WTC11 (cell line): ENCODE measurements at regions not wholly inside any gene's neighbourhood (a gene's known extent, or its start where the extent isn't known, plus 50 kb on each side); places are given as distances from the start of the nearest gene placed in this dataset.

Experiments
- ATAC-seq: fragments of 200-7000 bp; cut with Tn5 transposase; 2 replicates; pipeline ENCODE4 v1.10.0; 2021; ENCODE audit warnings: mild to moderate bottlenecking, moderate library complexity
- CTCF ChIA-PET: fragments of 300-600 bp; sonication (Branson Sonifier 250); formaldehyde crosslinking; loops from one replicate; lab custom pipeline; 2021; ENCODE audit warnings: antibody characterized with exemption; lab: Charles Lee
- POLR2A ChIA-PET: fragments of 350-600 bp; sonication (Branson Sonifier 250); formaldehyde crosslinking; loops from one replicate; lab custom pipeline; 2021; ENCODE audit warnings: antibody characterized with exemption; lab: Charles Lee
- DNase-seq: peaks from one replicate; pipeline ENCODE4 v3.0.0; 2021; ENCODE audit warnings: low spot score
- H3K27ac Mint-ChIP-seq: 2 replicates; pipeline ENCODE4 v1.8.0; 2021; ENCODE audit warnings: mixed read lengths
- H3K27me3 Mint-ChIP-seq: 2 replicates; pipeline ENCODE4 v1.8.0; 2021; ENCODE audit warnings: low read depth, mild to moderate bottlenecking, moderate library complexity, mixed read lengths
- H3K36me3 Mint-ChIP-seq: 2 replicates; pipeline ENCODE4 v1.8.0; 2021; ENCODE audit warnings: mixed read lengths
- H3K4me1 Mint-ChIP-seq: 2 replicates; pipeline ENCODE4 v1.8.0; 2022; ENCODE audit warnings: mixed read lengths
- H3K4me3 Mint-ChIP-seq: 2 replicates; pipeline ENCODE4 v1.8.0; 2021; ENCODE audit warnings: mild to moderate bottlenecking, moderate library complexity, mixed read lengths
- H3K9me3 Mint-ChIP-seq: 2 replicates; pipeline ENCODE4 v1.8.0; 2021; ENCODE audit warnings: mixed read lengths
- ARID4B ChIP-seq: sonication (generic); formaldehyde crosslinking; IDR thresholded peaks from 2 replicates; pipeline ENCODE4 v1.8.0; 2023; ENCODE audit warnings: missing genetic modification reagents, mild to moderate bottlenecking, borderline replicate concordance
- FOXK1 ChIP-seq: sonication (generic); formaldehyde crosslinking; IDR thresholded peaks from 2 replicates; pipeline ENCODE4 v1.8.0; 2022; ENCODE audit warnings: mild to moderate bottlenecking, moderate library complexity, missing genetic modification reagents
- GTF2I ChIP-seq: fragments of 250-450 bp; sonication (Bioruptor Pico); conservative IDR thresholded peaks from 2 replicates; pipeline ENCODE4 v1.4.0; 2021; ENCODE audit warnings: mild to moderate bottlenecking
- HMGA2 ChIP-seq: fragments of 250-450 bp; sonication (Bioruptor Pico); IDR thresholded peaks from 2 replicates; pipeline ENCODE4 v1.4.0; 2021; ENCODE audit warnings: mild to moderate bottlenecking, moderate library complexity
- MAX ChIP-seq: sonication (generic); formaldehyde crosslinking; IDR thresholded peaks from 2 replicates; pipeline ENCODE4 v1.8.0; 2022; ENCODE audit warnings: mild to moderate bottlenecking, missing genetic modification reagents
- NFATC4 ChIP-seq: fragments of 250-450 bp; sonication (Bioruptor Pico); IDR thresholded peaks from 2 replicates; pipeline ENCODE4 v1.9.0; 2021; ENCODE audit warnings: mild to moderate bottlenecking
- NFYB ChIP-seq: sonication (generic); formaldehyde crosslinking; conservative IDR thresholded peaks from 2 replicates; pipeline ENCODE4 v1.8.0; 2022; ENCODE audit warnings: low read depth, missing genetic modification reagents
- PRRX2 ChIP-seq: fragments of 250-450 bp; sonication (Bioruptor Pico); IDR thresholded peaks from 2 replicates; pipeline ENCODE4 v1.8.0; 2021; ENCODE audit warnings: mild to moderate bottlenecking
- SMAD3 ChIP-seq: sonication (generic); formaldehyde crosslinking; IDR thresholded peaks from 2 replicates; pipeline ENCODE4 v1.8.0; 2022; ENCODE audit warnings: missing genetic modification reagents, mild to moderate bottlenecking, borderline replicate concordance
- SOX15 ChIP-seq: fragments of 250-450 bp; sonication (Bioruptor Pico); IDR thresholded peaks from 2 replicates; pipeline ENCODE4 v1.9.0; 2021; ENCODE audit warnings: mild to moderate bottlenecking
- STAT6 ChIP-seq: sonication (generic); formaldehyde crosslinking; conservative IDR thresholded peaks from 2 replicates; pipeline ENCODE4 v1.8.1; 2023; ENCODE audit warnings: mild to moderate bottlenecking, low read depth, missing genetic modification reagents, moderate library complexity
- TP53 ChIP-seq: sonication (generic); formaldehyde crosslinking; IDR thresholded peaks from 2 replicates; pipeline ENCODE4 v1.8.1; 2023; ENCODE audit warnings: mild to moderate bottlenecking, missing genetic modification reagents
- USF1 ChIP-seq: sonication (generic); formaldehyde crosslinking; IDR thresholded peaks from 2 replicates; pipeline ENCODE4 v1.8.0; 2022; ENCODE audit warnings: mild to moderate bottlenecking, missing genetic modification reagents
- ZMAT4 ChIP-seq: fragments of 250-450 bp; sonication (Bioruptor Pico); IDR thresholded peaks from 2 replicates; pipeline ENCODE4 v1.9.0; 2021; ENCODE audit warnings: mild to moderate bottlenecking

- no peak overlapping the region for H3K4me3 Mint-ChIP-seq
- ChIA-PET POLR2A (no interaction called here), CTCF (no interaction called here)
- H3K4me1 Mint-ChIP-seq: peaks cover 5% of the 10 kb centered on the region
- no peaks in the 10 kb centered on the region for H3K27me3 Mint-ChIP-seq
- no peaks in the 10 kb centered on the region for H3K9me3 Mint-ChIP-seq
- DNase-seq (no peak), ATAC-seq (no peak)
- H3K36me3 Mint-ChIP-seq: no peaks in the 10 kb centered on the region
- no peak overlapping the region for H3K27ac Mint-ChIP-seq
- no peak for TF ChIP-seq HMGA2
Measured at GRCh38 chr3:104939196-104939595, 427.5 kb upstream of the ALCAM start.

- POLR2A ChIA-PET: no interaction called here
- H3K36me3 Mint-ChIP-seq: 0 out of 2 replicates have a peak, but pooled peaks cover 3% of the 10 kb centered on the region
Measured at GRCh38 chr3:104941785-104942184, 424.9 kb upstream of the ALCAM start.

GRCh38 chr3:104943974-104944373, 422.7 kb upstream of the ALCAM start:
- peaks cover 11% of the 10 kb centered on the region for H3K9me3 Mint-ChIP-seq
- CTCF ChIA-PET: interaction anchor here (0.6 kb wide), 1 partner anchor 703 kb away, joined by 3 read pairs; no protein-coding TSS in a partner anchor
- 0 out of 2 replicates have a peak, but pooled peaks cover 3% of the 10 kb centered on the region for H3K36me3 Mint-ChIP-seq
- no peak overlapping the region for H3K27ac Mint-ChIP-seq
- H3K4me3 Mint-ChIP-seq: no peak overlapping the region
- TF ChIP-seq FOXK1 (no peak), ARID4B (no peak), MAX (CRISPR knock-in tag) (no peak), NFATC4 (no peak), TP53 (CRISPR knock-in tag) (no peak), USF1 (CRISPR knock-in tag) (no peak), GTF2I (CRISPR knock-in tag) (no peak), STAT6 (CRISPR knock-in tag) (no peak), SOX15 (CRISPR knock-in tag) (no peak), PRRX2 (CRISPR knock-in tag) (no peak), ZMAT4 (no peak)
- no peaks in the 10 kb centered on the region for H3K27me3 Mint-ChIP-seq
- no peak for ATAC-seq
- H3K4me1 Mint-ChIP-seq: peaks cover 5% of the 10 kb centered on the region
- no peak for DNase-seq
- POLR2A ChIA-PET: no interaction called here

More at GRCh38 chr3:104941785-104942184, 424.9 kb upstream of the ALCAM start:
- no peak for ATAC-seq
- Mint-ChIP-seq H3K4me1 (peaks cover 5% of the 10 kb centered on the region), H3K9me3 (peaks cover 11% of the 10 kb centered on the region), H3K4me3 (no peak overlapping the region), H3K27me3 (no peaks in the 10 kb centered on the region)
- TF ChIP-seq SMAD3 (CRISPR knock-in tag): no peak
- no peak for TF ChIP-seq NFYB (CRISPR knock-in tag)
- TF ChIP-seq, all 79 proteins: peak for 0
- no peak overlapping the region for H3K27ac Mint-ChIP-seq
- CTCF ChIA-PET: no interaction called here
- no peak for DNase-seq
